OCI-LY1 (cell line): ENCODE measurements at regions not wholly inside any gene's neighbourhood (a gene's known extent, or its start where the extent isn't known, plus 50 kb on each side); places are given as distances from the start of the nearest gene placed in this dataset.

Source experiments
- CTCF ChIP-seq: fragments of 200-600 bp; sonication (generic), shearing (Covaris generic); IDR thresholded peaks from 2 replicates; pipeline ENCODE4 v1.5.1; 2017; ENCODE audit warnings: mild to moderate bottlenecking, antibody characterized with exemption, low read length, moderate library complexity, mixed read lengths
- EZH2 ChIP-seq: fragments of 200-600 bp; sonication (generic), shearing (Covaris generic); IDR thresholded peaks from 2 replicates; pipeline ENCODE4 v1.8.0; 2017; ENCODE audit warnings: borderline replicate concordance, mixed run types, mild to moderate bottlenecking, antibody characterized with exemption, low read length, moderate library complexity, mixed read lengths

GRCh38 chr16:51427085-51427484 lies 276.0 kb upstream of the SALL1 start:
- TF ChIP-seq CTCF (no peak), EZH2 (no peak)
